Trophoblast cell (in vitro differentiated cells and primary cell): ENCODE measurements at regions not wholly inside any gene's neighbourhood (a gene's known extent, or its start where the extent isn't known, plus 50 kb on each side); places are given as distances from the start of the nearest gene placed in this dataset.
A peak's percentile ranks its signal among the peaks of the same experiment; 100 is the strongest.

ENCODE experiments used
- DNase-seq, 2 donors: peaks; one replicate each; pipeline ENCODE4 v3.0.0-alpha.2; 2016
- H2AFZ ChIP-seq: 2 replicates; pipeline ENCODE4 v1.6.1; 2013; ENCODE audit warnings: low read length, moderate library complexity, mild to moderate bottlenecking; ENCODE audit not compliant: insufficient read depth, poor library complexity
- H2AK5ac ChIP-seq: 2 replicates; pipeline ENCODE4 v1.6.1; 2013; ENCODE audit warnings: mild to moderate bottlenecking, low read length
- H2BK120ac ChIP-seq: 2 replicates; pipeline ENCODE4 v1.6.1; 2013; ENCODE audit warnings: low read length, mild to moderate bottlenecking, moderate library complexity; ENCODE audit not compliant: insufficient read depth, poor library complexity
- H2BK12ac ChIP-seq: 2 replicates; pipeline ENCODE4 v1.6.1; 2013; ENCODE audit warnings: mild to moderate bottlenecking, low read length, moderate library complexity
- H2BK5ac ChIP-seq: 2 replicates; pipeline ENCODE4 v1.6.1; 2013; ENCODE audit warnings: low read length, low read depth, moderate library complexity, mild to moderate bottlenecking; ENCODE audit not compliant: poor library complexity
- H3K14ac ChIP-seq: 2 replicates; pipeline ENCODE4 v1.6.1; 2013; ENCODE audit warnings: mild to moderate bottlenecking, low read length
- H3K18ac ChIP-seq: 2 replicates; pipeline ENCODE4 v1.6.1; 2013; ENCODE audit warnings: mild to moderate bottlenecking, low read length
- H3K23ac ChIP-seq: 2 replicates; pipeline ENCODE4 v1.6.1; 2013; ENCODE audit warnings: low read length
- H3K27ac ChIP-seq: 2 replicates; pipeline ENCODE4 v1.5.1; 2013; ENCODE audit warnings: low read depth, mild to moderate bottlenecking, inconsistent platforms, low read length, moderate library complexity
- H3K27me3 ChIP-seq: 2 replicates; pipeline ENCODE4 v1.6.1; 2013; ENCODE audit warnings: inconsistent platforms, mild to moderate bottlenecking, low read length, moderate library complexity; ENCODE audit not compliant: insufficient read depth
- H3K36me3 ChIP-seq, 2 experiments: 1 replicate in 1 of 2; 2 replicates in 1 of 2; pipeline ENCODE4 v1.6.1; 2013; ENCODE audit warnings: low read length in 2 of 2, mild to moderate bottlenecking in 2 of 2, moderate library complexity in 1 of 2; ENCODE audit not compliant: insufficient read depth in 2 of 2, control insufficient read depth in 1 of 2
- H3K4ac ChIP-seq: 2 replicates; pipeline ENCODE4 v1.6.1; 2013; ENCODE audit warnings: low read depth, mild to moderate bottlenecking, low read length, moderate library complexity
- H3K4me1 ChIP-seq, 2 experiments: 1 replicate in 1 of 2; 2 replicates in 1 of 2; pipeline ENCODE4 v1.6.1; 2013; ENCODE audit warnings: low read length in 2 of 2, mild to moderate bottlenecking in 2 of 2, moderate library complexity in 1 of 2; ENCODE audit not compliant: insufficient read depth in 2 of 2, control insufficient read depth in 1 of 2
- H3K4me2 ChIP-seq: 2 replicates; pipeline ENCODE4 v1.6.1; 2013; ENCODE audit warnings: inconsistent platforms, mild to moderate bottlenecking, low read length, moderate library complexity
- H3K4me3 ChIP-seq: 2 replicates; pipeline ENCODE4 v1.5.1; 2013; ENCODE audit warnings: mild to moderate bottlenecking, low read depth, low read length, inconsistent platforms
- H3K79me1 ChIP-seq: one replicate; pipeline ENCODE4 v1.6.1; 2013; ENCODE audit warnings: low read length
- H3K79me2 ChIP-seq: 2 replicates; pipeline ENCODE4 v1.6.1; 2013; ENCODE audit warnings: low read length, mild to moderate bottlenecking; ENCODE audit not compliant: control insufficient read depth, insufficient read depth, poor library complexity
- H3K9ac ChIP-seq: 2 replicates; pipeline ENCODE4 v1.6.1; 2013; ENCODE audit warnings: mild to moderate bottlenecking, low read length
- H3K9me3 ChIP-seq: 2 replicates; pipeline ENCODE4 v1.6.1; 2013; ENCODE audit warnings: low read depth, mild to moderate bottlenecking, control low read depth, inconsistent platforms, low read length; ENCODE audit not compliant: insufficient read depth
- H4K12ac ChIP-seq: 2 replicates; pipeline ENCODE4 v1.6.1; 2013; ENCODE audit warnings: low read depth, mild to moderate bottlenecking, low read length, moderate library complexity
- H4K8ac ChIP-seq: 2 replicates; pipeline ENCODE4 v1.6.1; 2013; ENCODE audit warnings: low read depth, mild to moderate bottlenecking, low read length, moderate library complexity
- H4K91ac ChIP-seq: one replicate; pipeline ENCODE4 v1.6.1; 2013; ENCODE audit warnings: low read depth, mild to moderate bottlenecking, low read length, moderate library complexity
- WGBS: extraction: QIAGEN DNeasy Blood & Tissue Kit; methylation state at CpG from one replicate; pipeline ENCODE4 v1.1.7; 2013; ENCODE audit warnings: missing lambda C conversion rate; ENCODE audit not compliant: insufficient read length, insufficient coverage; ENCODE audit errors: extremely low coverage; 5-methylcytosine and 5-hydroxymethylcytosine counted together

GRCh38 chr6:113184736-113185135 is 672.4 kb upstream of the MARCKS start:
- Histone ChIP-seq H2AK5ac (no peak overlapping the region), H3K79me1 (peaks cover 4% of the 10 kb centered on the region), H2BK5ac (no peak overlapping the region), H3K23ac (no peak overlapping the region), H4K91ac (no peak overlapping the region), H3K27me3 (no peaks in the 10 kb centered on the region), H3K18ac (no peak overlapping the region), H3K4me2 (no peak overlapping the region), H3K79me2 (no peaks in the 10 kb centered on the region), H3K4me1 (peaks cover 0 to 3% of the 10 kb centered on the region in 2 experiments), H3K27ac (no peak overlapping the region), H3K4ac (no peak overlapping the region), H3K9ac (no peak overlapping the region), H2AFZ (no peak overlapping the region), H3K14ac (no peak overlapping the region), H4K12ac (no peak overlapping the region), H4K8ac (no peak overlapping the region), H2BK120ac (peak overlapping the region; percentile 20), H2BK12ac (peak overlapping the region; percentile 27), H3K4me3 (no peak overlapping the region), H3K36me3 (no peaks in the 10 kb centered on the region), H3K9me3 (no peaks in the 10 kb centered on the region)
- no CpG with 5 or more reads among the region's 2 CpGs for WGBS
- DNase-seq, result no peak

DNA sequence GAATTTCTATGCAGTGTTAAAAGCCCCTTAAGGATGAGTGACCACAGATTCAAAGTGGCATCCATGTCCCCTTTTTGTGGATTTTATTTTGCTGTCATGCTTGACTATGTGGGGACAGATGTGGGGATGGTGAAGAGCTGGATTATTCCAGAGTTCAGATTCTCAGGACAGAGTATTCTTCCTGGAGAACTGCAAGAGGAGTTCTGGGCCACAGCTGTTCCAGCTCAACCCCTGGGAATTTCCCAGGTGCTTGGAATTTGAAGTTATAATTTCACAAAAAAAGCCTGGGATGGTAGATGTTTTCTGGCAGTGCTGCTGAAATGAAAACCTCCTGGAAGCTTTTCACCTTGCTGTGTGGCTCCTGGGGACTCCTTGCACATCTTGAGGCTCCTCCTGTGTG is 671.8 kb upstream of the MARCKS start:
- H3K23ac ChIP-seq, result no peak overlapping the region

DNA sequence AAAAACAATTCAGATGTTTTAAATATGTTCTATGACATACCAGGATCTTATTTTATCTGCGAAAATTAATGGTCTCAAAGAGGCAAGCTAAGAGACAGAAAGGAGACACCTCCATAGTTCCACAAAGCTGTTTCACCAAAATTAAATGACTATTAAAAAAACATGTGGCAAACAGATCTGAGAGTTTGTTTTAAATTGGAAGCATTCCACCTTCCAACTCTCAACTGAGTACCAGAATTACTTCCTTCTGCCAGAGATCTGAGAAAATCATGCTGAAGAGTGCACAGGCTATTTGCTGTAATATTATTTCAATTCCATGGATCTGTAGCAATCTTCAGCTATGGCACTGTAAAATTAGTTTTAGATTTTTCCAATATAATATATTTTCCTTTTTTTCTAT is 669.5 kb upstream of the MARCKS start:
- Histone ChIP-seq H3K18ac (no peak overlapping the region), H2BK12ac (no peak overlapping the region), H2BK5ac (no peak overlapping the region), H3K23ac (no peak overlapping the region), H3K79me2 (no peaks in the 10 kb centered on the region), H4K12ac (no peak overlapping the region), H3K4me1 (peaks cover 0 to 3% of the 10 kb centered on the region in 2 experiments), H3K4me2 (no peak overlapping the region), H4K91ac (no peak overlapping the region), H2AFZ (no peak overlapping the region), H3K79me1 (peaks cover 4% of the 10 kb centered on the region), H3K9me3 (no peaks in the 10 kb centered on the region), H2AK5ac (no peak overlapping the region), H3K4me3 (no peak overlapping the region), H2BK120ac (no peak overlapping the region), H3K14ac (no peak overlapping the region), H3K27me3 (no peaks in the 10 kb centered on the region), H4K8ac (no peak overlapping the region), H3K4ac (no peak overlapping the region), H3K27ac (no peak overlapping the region), H3K9ac (no peak overlapping the region), H3K36me3 (no peaks in the 10 kb centered on the region)
- no CpG with 5 or more reads among the region's 1 CpG for WGBS
- DNase-seq, result no peak

More for the DNA sequence above, 671.8 kb upstream of the MARCKS start:
- H4K12ac ChIP-seq, result no peak overlapping the region
- H2BK12ac ChIP-seq, result no peak overlapping the region
- H3K9me3 ChIP-seq, result no peaks in the 10 kb centered on the region
- H3K79me1 ChIP-seq, result peaks cover 4% of the 10 kb centered on the region
- H3K4me3 ChIP-seq, result no peak overlapping the region
- H4K8ac ChIP-seq, result no peak overlapping the region
- H3K27ac ChIP-seq, result no peak overlapping the region
- H3K9ac ChIP-seq, result no peak overlapping the region
- H3K36me3 ChIP-seq, result no peaks in the 10 kb centered on the region
- H3K4me2 ChIP-seq, result no peak overlapping the region
- H2BK5ac ChIP-seq, result no peak overlapping the region
- H3K4me1 ChIP-seq, result peaks cover 0 to 3% of the 10 kb centered on the region in 2 experiments
- H3K79me2 ChIP-seq, result no peaks in the 10 kb centered on the region
- H2AK5ac ChIP-seq, result no peak overlapping the region
- DNase-seq, result peak in 1 of 2 donors; percentile 1
- H4K91ac ChIP-seq, result no peak overlapping the region
- no peaks in the 10 kb centered on the region for H3K27me3 ChIP-seq
- no peak overlapping the region for H2AFZ ChIP-seq
- no peak overlapping the region for H3K4ac ChIP-seq
- H2BK120ac ChIP-seq, result no peak overlapping the region
- no peak overlapping the region for H3K14ac ChIP-seq
- H3K18ac ChIP-seq, result no peak overlapping the region

DNA sequence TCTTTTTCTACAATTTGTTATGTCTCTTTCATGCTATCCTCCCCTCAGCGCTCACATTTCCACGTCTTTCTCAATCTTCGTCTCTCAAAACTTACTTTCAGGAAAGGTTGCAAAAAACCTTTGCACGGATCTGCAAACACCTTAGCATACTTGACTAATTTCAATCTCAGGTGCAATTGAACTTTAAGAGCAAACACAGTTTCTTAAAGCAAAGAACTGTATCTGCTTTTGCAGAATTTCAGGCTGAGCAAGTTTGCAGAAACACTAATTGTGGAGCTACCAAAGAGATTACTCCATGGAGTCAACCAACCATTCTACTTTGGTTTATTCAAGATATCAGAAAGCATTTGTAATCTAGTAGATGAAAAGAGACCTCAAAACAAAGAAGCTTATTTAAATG is 668.2 kb upstream of the MARCKS start:
- Histone ChIP-seq H3K14ac (no peak overlapping the region), H3K79me2 (no peaks in the 10 kb centered on the region), H3K79me1 (no peaks in the 10 kb centered on the region), H3K27ac (no peak overlapping the region), H3K9me3 (no peaks in the 10 kb centered on the region), H3K4me2 (no peak overlapping the region), H2BK120ac (no peak overlapping the region), H3K4me3 (no peak overlapping the region), H2BK12ac (no peak overlapping the region), H4K12ac (no peak overlapping the region), H4K8ac (no peak overlapping the region), H2BK5ac (no peak overlapping the region), H2AK5ac (no peak overlapping the region), H4K91ac (no peak overlapping the region), H3K27me3 (no peaks in the 10 kb centered on the region), H3K18ac (no peak overlapping the region), H3K4me1 (no peaks in the 10 kb centered on the region), H3K4ac (no peak overlapping the region), H2AFZ (no peak overlapping the region), H3K36me3 (no peaks in the 10 kb centered on the region), H3K9ac (no peak overlapping the region), H3K23ac (no peak overlapping the region)
- DNase-seq, result no peak
- 100% methylated on average over 3 of the region's 4 CpGs for WGBS
